Lower leg skin (tissue), 3 donors: ENCODE measurements at regions not wholly inside any gene's neighbourhood (a gene's known extent, or its start where the extent isn't known, plus 50 kb on each side); places are given as distances from the start of the nearest gene placed in this dataset.

Experiments
- POLR2A ChIP-seq, 2 donors: fragments of 450-650 bp; IDR thresholded peaks; one replicate each; pipeline ENCODE4 v1.6.1; 2016 to 2017; ENCODE audit warnings: antibody characterized with exemption in 2 of 2, mild to moderate bottlenecking in 1 of 2, moderate library complexity in 1 of 2
- TF ChIP-seq, protein P1 (sequence below), 3 donors: fragments of 450-650 bp; IDR thresholded peaks; one replicate each; pipeline ENCODE4 v1.5.1; 2016; ENCODE audit warnings: antibody characterized with exemption in 3 of 3, mild to moderate bottlenecking in 3 of 3, moderate library complexity in 2 of 3

DNA sequence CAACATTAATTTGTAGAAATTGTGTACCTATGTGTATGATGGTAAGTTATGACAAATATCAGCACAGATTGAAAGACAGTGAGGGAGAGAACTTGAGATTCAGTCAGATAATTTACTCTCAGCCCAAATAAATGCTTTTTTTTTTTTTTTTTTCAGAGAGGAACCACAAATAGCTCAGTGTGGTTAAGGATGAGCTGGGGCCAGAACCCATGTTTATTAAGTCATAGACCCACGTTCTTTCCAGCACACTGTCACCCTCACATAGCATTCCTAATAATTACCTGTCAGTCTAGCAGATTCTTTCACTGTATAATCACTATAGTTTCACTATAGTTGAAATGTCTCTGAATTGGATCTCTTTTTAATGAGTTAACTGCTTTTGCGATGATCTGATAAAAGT, 246.1 kb downstream of the ZIC1 start:
- no peak for TF ChIP-seq POLR2A (IDR thresholded peaks at IDR 0.05)
- TF ChIP-seq, protein P1, sequence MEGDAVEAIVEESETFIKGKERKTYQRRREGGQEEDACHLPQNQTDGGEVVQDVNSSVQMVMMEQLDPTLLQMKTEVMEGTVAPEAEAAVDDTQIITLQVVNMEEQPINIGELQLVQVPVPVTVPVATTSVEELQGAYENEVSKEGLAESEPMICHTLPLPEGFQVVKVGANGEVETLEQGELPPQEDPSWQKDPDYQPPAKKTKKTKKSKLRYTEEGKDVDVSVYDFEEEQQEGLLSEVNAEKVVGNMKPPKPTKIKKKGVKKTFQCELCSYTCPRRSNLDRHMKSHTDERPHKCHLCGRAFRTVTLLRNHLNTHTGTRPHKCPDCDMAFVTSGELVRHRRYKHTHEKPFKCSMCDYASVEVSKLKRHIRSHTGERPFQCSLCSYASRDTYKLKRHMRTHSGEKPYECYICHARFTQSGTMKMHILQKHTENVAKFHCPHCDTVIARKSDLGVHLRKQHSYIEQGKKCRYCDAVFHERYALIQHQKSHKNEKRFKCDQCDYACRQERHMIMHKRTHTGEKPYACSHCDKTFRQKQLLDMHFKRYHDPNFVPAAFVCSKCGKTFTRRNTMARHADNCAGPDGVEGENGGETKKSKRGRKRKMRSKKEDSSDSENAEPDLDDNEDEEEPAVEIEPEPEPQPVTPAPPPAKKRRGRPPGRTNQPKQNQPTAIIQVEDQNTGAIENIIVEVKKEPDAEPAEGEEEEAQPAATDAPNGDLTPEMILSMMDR (IDR thresholded peaks at IDR 0.05) = no peak
